A204.1 (cell line): ENCODE measurements at regions not wholly inside any gene's neighbourhood (a gene's known extent, or its start where the extent isn't known, plus 50 kb on each side); places are given as distances from the start of the nearest gene placed in this dataset.

Experiments used
- FAIRE-seq: peaks from 2 replicates; lab custom pipeline; 2012; peaks lifted over from hg19 to GRCh38; lab: Jason Lieb, UNC

DNA sequence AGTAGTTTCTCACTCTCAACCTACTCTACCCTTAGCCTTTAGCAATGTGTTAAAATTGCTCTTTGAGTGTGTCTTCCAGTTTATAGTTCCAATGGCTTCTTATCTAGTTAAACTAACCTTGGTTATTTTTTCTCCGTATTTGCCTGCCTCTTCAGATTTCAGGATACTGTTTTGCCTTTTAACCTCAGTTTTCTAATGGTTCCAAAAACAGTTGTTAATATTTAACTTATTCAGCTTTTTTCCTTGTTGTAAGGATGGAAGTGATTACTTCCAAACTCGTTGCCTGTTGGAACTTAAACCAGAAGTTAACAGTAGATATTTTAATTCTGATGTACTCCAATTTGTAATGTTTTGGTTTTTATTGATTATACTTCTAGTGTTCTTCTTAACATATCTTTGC lies 1574.9 kb downstream of the HACE1 start:
- no peak for FAIRE-seq

DNA sequence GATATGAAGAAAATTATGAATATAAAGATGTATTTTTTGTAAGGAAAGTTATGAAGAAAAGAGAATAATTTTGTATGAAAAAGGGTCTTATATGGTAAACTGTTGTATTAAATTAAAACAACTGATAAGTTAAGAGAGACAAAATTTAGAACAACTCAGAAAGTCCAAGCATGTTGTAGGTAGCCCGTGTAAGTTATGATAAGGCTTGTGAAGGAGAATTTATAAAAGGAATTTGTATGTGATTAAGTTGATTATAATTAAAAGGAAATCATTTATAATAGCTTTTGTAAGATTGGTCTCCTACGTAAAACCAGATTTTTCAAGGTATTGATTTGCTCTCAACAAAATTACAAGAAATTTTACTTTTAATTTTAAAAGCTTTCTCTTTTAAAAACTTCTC lies 1579.3 kb downstream of the HACE1 start:
- FAIRE-seq: no peak

DNA sequence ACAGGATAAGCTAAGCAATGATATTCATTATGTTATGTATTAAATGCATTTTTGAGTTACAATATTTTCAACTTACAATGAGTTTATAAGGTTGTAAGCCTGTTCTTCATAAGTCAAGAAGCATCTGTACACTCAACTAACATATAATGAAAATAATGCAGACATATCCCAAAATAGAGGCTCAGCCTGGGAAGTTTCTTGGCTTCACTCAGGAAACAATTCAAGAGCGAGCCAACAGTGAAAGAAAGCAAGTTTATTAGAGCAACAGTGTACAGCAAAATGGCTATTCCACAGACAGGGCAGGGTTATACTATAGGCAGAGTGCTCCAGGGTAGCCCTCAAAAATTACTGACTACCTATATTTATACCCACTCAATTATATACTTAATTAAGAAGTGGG lies 1581.8 kb downstream of the HACE1 start:
- no peak for FAIRE-seq

DNA sequence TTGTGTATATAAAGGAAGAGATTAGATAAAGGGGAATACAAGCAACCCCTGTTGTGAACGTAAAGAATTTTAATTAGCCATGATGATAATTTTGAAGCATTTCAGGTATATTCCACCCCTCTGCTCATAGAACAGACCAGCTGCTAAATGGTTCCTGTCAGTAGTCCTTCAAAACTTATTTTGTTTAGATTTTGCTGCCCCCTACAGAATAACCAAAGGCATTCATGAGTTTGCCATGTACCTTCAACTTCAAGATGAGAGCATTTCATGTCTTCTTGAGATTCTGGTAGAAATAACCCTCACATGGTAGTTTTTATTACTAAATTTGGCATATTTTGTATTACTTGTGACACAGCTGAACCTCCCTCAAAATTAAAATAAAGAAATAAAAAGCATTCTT lies 1586.7 kb downstream of the HACE1 start:
- peak; percentile 63 for FAIRE-seq

DNA sequence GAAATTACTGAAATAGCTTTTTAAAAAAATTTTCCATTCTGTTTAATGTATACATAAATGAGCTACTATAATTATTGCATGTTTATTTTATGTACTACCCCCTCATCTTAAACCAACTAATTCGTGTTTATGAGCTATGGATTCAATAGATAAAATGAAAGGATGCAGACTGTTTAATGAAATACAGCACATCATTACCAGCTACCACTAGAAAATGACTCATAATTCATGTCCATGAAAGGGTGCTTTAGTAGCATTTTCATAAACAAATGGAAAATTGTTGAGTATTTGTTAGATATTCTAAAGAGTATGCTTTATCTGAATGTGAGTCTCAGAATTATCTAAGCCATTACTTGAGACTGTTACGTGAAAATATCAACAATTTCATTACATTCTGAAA lies 1590.1 kb downstream of the HACE1 start:
- no peak for FAIRE-seq

DNA sequence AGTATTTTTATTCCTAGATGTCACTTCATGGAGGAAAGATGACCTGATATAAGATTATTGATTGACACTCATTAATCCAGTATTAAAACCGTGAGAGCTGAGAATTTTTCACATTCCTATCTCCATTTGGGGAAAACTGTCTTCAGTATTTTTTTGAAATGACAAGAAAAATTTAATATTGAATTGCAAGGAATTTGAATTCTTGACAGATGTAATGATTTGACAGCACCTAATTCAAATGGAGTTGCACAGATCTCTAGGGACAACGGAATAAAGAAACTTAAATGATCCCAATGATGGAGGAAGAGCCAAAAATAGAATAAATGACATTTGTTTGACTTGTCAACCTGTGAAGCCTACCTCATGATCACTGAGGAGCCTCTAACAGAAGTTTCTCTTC lies 1591.4 kb downstream of the HACE1 start:
- no peak for FAIRE-seq

DNA sequence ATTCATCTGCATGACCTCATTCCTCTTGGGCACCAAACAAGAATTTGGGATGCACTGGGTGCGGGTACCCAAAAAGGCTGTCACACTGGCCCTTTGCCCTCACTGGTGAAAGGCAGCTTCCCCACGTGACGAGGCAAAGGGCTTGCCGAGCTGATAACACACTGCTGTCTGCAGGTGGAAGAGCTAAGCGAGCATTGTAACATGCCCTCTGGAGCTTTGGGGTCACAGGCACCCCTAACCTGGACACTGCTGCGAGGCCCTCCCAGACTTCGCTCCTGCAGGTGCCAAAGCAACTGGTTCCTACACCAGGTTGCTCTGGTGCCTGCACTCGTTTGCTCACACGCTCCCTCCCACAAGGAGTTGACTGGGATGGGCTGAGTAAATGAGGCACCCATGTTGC lies 1595.7 kb downstream of the HACE1 start:
- FAIRE-seq: no peak

DNA sequence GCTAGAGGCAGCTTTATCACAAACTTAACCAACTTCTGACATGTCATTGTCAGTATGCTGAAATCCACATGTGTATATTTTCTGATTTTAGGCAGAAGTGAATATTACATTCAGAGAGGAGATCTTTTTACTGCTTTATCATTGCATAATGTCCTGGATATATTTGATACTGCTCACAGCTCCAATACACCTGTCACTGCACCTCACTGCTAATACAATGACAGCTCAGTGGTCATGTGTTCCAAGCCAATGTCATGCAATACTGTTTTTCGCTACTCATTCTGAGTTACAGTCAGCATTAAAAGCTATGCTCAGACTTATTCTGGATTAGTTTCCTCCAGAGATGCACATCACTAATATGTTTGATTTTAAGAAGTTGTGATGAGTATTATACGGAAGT lies 1604.6 kb downstream of the HACE1 start:
- no peak for FAIRE-seq

DNA sequence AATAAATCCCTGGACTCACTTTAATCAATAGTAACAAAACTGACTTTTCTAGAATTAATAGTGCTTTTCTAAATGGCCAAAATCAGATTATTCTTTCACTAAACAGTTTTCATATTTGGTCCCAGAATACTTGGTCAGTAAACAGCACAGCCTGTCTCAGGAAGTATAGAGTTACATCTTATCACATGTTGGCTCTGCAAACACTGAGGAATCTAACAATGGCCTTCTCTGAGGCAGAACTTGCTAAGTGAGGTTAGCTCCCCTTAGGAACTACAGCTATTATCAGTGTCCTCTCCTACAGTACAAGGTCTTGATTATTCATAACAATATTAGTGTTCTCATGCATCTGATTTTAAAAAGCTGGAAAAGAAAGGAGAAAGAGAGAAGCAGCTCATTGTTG lies 1622.8 kb downstream of the HACE1 start:
- FAIRE-seq: no peak

DNA sequence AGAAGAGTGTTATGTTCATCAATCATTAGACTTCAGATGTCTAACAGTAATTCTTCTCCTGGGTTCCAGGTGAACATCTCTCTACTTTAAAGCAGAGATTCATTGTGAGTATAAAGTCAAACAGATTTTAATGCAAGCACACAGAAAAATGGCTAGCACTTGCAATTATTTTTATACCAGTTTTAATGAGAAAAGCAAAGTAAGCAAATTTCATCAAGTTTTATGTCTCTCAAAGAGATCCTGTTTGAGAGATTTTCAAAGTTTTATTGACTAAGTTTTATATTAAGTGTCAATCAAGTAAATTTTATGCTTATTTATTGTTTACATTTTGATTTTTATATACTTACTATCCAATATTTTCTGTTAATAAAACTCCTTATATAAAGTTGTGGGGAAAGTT lies 1628.5 kb downstream of the HACE1 start:
- peak; percentile 34 for FAIRE-seq

DNA sequence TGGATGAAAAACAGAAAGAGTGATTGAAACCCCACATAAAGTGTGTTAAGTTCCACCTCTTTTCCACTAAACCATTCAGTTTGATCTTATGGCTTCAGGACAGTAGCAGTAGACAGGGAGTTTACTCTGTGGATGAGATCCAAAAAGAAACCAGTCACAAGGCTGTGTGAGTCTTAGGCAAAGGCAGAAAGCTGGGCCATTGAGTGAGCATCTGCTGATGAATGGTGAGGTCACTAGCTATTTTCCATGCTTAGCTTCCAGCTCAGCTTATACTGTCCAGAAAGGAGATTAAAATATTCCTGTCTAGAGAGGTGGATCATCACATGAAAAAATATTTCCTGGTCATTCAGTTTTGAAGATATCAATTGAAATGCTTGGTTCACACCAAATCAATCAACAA lies 1643.9 kb downstream of the HACE1 start:
- no peak for FAIRE-seq

DNA sequence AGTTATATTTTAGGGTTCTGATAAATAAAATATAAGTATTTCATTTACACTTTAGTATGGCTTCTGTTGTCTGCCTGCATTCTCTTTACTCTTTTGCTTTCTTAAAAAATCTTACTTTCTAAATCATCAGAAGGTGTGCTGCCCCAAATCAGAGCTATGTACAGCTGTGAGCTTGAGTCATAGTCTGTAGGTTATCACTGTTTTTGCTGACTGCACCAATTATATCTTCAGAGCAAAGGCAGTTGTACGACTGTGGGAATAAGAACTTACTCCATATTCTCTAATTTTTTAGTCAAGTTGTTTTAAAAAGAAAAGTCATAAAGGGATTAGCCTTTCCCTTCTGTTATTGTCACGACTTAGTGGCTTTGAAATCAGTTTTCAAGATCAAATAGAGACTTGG lies 1649.0 kb downstream of the HACE1 start:
- no peak for FAIRE-seq

DNA sequence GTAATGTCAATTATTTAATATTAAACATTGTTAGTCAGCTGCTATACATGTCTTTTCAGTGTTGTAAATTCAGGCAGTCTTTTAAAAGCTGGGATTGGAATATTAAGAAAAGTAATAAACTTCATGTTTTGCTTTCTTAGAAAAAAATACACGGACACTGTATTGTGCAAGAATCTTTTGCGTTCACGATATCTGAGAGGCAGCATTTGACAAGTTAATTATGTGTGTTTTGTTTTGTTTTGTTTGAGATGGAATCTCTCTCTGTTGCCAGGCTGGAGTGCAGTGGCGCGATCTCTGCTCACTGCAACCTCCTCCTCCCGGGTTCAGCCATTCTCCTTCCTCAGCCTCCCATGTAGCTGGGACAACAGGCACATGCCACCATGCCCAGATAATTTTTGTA lies 1661.3 kb downstream of the HACE1 start:
- no peak for FAIRE-seq

DNA sequence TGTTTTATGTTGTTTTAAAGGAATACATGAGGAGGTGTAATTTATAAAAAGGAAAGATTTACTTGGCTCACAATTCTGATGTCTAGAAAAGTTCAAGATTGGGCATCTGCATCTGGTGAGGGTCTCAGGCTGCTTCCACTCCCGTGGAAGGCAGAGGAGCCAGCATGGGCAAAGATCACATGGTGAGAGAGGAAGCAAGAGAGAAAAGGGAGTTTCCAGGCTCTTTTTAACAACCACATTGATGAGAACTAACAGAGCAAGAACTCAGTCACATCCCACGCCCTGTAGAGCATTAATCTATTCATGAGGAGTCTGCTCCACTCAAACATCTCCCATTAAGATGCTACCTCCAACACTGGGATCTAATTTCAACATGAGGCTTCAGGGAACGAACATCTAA lies 1666.3 kb downstream of the HACE1 start:
- FAIRE-seq: no peak

DNA sequence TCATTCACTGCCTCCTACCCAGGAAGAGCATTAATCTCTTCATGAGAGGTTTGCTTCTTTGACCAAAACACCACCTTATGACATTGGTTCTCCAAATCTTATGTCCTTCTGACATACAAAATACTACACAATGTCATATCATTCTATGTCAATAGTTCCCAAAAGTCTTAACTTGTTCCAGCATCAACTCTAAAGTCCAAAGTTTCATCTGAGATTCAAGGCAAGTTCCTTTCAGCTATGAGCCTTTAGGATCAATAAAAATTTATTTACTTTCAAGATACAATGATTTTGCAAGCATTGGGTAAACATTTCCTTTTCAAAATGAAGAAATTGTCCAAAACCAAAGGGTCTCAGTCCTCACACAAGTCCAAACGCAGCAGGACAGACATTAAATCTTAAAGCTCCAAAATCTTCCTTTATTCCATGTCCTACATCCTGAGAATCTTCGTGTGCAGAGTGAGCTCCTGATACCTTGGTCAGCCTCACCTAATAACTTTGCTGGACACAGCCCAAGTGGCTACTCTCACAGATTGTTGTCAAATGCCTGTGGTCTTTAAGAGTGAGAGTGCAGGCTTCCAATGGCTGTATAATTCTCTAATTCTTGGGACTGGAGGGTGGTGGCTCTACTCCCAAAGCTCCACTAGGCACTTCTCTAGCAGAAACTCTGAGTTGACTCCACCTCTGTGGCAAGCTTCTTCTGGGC lies 1668.2 kb downstream of the HACE1 start:
- no peak for FAIRE-seq

DNA sequence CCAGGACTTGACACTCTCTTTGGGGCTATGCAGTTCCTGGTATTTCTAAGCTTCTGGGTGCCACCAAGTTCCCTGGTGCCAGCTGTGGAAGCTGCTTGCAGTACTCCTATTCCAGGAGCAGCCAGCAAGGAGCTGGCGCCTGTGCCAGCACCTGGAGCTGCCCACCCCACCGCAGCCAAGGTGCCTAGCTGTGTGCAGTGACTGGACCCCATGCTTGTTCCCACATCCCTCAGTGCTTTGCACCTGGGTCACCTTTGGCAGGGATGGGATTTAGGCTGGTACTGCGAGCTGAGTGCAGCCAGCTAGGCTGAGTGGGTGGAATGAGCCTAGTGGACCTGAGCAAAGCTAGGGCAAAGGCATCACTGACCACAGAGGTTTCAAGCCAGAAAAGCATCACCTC lies 1674.9 kb downstream of the HACE1 start:
- FAIRE-seq: no peak

DNA sequence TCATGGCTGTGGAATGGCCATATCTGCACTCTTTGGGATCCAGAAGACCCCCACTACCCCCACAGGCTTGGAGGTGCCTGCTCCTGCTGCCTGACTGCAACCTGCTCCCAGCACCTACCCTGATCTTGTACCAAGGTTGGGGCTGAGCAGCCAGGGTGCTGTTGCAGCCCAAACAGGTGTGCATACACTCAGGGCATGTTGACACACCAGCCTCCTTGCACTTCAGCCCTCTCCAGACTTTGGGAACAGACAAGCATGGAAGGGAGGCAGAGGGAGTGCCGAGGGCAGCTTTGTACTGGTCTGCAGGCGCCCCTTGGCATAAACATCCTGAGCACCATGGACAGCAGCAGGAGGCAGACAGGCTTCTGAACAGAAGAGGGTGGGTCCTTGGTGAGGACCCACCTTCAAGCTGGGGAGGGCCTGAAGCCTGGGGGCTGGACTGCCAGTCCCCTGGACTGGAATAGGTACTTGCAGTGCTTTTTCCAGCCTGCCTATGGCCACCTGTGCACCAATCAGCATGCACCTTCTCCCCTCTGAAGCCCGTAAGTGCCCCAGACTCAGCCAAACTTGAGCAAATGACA lies 1675.8 kb downstream of the HACE1 start:
- no peak for FAIRE-seq

DNA sequence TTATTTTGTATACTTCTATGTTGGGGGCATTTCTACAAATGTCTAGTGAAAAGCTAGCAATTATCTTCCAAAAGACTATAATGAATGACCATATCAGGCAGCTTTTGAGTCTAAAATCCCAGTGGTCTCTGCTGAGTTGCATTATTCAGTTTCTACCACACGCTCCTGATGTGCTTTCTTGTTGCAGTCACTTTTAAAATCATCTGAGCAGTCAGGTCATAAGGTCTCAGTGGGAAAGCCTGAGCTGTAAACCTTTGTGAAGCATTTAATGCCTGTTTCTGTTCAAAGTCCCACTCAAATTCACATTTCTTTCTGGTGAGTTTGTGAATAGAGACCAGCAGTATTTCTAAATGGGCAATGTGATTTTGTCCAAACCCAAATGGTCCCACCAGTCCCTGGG lies 1681.5 kb downstream of the HACE1 start:
- FAIRE-seq: no peak

DNA sequence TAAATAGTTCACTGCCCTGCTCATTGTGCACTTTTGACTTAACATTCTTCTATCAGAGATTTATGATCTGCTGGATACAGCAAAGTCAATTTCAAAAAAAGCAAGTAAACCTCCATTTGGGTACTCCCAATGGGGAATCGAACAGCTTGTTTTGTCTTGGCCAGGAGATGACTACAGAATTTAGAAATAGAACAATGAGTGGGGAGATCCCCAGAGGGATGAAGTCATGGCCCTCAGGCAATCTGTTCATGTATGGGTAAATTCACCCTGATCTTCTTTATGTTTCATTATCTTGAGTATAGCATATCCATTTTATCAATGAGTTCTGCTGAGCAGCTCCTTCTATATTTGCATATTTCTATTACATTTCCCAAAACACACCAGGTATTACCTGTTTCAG lies 1681.9 kb downstream of the HACE1 start:
- FAIRE-seq: no peak

DNA sequence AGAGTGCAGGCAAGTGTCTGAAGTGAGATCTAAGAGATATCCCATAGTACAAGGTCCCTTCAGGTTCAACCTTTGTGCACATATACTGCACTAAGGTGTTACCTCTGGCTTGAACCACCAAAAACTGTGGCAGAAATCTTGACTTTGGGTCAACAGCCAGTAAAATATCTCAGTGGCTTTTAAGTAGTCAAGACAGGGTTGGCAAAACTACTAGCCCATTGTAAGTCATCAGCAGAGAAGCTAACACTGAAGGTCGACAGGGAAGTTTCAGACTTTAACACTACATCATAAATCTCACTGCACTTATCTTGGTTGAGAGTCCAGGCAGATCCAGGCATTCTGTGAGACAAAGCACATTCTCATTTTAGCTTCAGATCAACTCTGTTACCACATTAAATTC lies 1684.7 kb downstream of the HACE1 start:
- FAIRE-seq: no peak

DNA sequence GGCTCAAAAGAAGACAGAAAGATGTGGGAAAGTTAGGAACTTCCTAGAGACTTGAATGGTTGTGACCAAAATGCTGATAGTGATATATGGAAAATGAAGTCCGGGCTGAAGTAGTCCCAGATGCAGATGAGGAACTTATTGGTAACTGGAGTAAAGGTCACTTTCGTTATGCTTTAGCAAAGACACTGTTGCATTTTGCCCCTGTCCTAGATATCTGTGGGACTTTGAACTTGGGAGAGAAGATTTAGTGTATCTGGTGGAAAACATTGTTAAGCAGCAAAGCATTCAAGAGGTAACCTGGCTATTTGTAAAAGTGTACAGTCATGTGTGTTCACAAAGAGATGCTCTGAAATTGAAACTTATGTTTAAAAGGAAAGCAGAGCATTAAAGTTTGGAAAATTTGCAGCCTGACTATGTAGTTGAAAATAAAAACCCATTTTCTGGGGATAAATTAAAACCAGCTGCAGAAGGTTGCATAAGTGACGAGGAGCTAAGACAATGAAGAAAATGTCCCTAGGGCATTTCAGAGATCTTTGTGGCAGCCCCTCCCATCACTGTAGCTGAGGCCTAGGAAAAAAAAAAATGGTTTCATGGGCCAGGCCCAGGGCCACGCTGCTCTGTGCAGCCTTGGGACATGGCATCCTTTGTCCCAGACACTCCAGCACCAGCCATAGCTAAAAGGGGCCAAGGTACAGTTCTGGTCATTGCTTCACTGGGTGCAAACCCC lies 1692.2 kb downstream of the HACE1 start:
- FAIRE-seq: no peak

DNA sequence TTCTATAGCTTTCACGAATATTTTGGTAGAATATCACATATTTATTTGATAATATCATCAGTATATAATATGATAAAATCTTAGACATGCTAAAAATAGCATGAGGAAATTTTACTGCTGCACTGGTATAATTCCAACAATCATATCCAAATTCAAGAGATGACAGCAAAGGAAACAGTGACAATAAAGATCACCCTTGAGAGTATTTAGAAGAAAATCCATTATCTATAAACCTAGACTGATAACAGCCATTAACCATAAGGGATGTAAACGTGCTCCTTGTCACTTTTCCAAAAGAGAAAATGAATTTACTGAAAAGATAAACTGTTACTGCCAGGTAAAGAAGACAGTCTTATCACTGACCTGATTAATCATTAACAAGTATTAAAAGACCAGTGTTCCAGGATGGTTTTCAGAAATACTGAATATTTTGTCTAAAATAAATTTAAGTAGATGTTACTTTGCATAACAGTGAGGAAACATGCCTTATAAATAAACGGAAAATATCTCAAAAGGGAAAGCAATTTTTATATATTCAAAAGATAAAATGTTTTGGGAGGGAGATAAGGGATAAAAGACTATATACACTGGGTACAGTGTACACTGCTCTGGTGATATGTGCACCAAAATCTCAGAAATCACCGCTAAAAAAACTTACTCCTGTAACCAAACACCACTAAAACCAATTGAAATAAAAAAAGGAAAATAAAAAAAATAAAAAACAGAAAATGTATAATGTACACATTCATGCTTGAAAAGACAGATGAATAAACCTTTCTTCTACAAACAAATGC lies 1704.7 kb downstream of the HACE1 start:
- FAIRE-seq: no peak

DNA sequence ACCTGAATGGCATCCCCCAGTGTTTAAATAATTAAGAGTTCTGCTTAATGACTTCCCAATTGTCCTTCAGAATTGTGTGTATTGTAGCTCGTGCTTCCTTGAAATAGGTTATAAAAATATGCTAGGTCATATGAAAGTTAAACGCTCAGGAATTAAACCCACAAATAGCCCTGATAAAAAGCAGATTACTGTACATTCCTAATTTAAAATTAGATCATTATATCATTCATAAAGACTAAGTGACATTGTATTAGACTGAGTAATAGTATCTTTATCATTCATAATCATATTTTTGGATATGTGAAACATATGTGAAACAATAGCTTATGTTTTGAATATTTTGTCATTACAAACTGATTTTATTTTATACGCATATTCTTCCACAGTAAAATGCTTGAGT lies 1706.7 kb downstream of the HACE1 start:
- FAIRE-seq: no peak
